ENCODE measurements at regions not wholly inside any gene's neighbourhood (a gene's known extent, or its start where the extent isn't known, plus 50 kb on each side); places are given as distances from the start of the nearest gene placed in this dataset.

DNA sequence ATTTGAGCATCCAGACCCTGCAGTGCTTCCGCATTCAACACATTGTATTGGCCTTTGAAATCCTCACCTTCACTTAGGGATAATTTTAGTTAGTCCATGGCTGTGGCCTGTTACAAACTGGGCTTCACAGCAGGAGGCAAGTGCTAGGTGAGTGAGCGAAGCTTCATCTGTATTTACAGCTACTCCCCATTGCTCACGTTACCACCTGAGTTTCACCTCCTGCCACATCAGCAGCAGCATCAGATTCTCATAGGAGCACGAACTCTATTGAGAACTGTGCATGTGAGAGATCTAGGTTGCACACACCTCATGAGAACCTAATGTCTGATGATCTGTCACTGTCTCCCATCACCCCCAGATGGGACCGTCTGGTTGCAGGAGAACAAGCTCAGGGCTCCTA is 222.1 kb upstream of the NR2F2 start:
- DNase-seq (ENCODE audit: low spot score): no peak
- Histone ChIP-seq H3K36me3 (no peaks in the 10 kb centered on the region), H3K4me1 (replicated peaks) (no peaks in the 10 kb centered on the region), H3K4me3 (no peak overlapping the region), H3K9me3 (no peaks in the 10 kb centered on the region), H3K27me3 (replicated peaks; ENCODE audit: insufficient read depth) (no peaks in the 10 kb centered on the region), H3K27ac (no peak overlapping the region)
- WGBS: 93% methylated on average over 5 of the region's 5 CpGs
- intact Hi-C loops (cut with DNase I): no loop called here
- TF ChIP-seq POLR2A (IDR thresholded peaks at IDR 0.05) (no peak), POLR2AphosphoS5 (IDR thresholded peaks at IDR 0.05) (no peak)
- TF ChIP-seq, protein P1, sequence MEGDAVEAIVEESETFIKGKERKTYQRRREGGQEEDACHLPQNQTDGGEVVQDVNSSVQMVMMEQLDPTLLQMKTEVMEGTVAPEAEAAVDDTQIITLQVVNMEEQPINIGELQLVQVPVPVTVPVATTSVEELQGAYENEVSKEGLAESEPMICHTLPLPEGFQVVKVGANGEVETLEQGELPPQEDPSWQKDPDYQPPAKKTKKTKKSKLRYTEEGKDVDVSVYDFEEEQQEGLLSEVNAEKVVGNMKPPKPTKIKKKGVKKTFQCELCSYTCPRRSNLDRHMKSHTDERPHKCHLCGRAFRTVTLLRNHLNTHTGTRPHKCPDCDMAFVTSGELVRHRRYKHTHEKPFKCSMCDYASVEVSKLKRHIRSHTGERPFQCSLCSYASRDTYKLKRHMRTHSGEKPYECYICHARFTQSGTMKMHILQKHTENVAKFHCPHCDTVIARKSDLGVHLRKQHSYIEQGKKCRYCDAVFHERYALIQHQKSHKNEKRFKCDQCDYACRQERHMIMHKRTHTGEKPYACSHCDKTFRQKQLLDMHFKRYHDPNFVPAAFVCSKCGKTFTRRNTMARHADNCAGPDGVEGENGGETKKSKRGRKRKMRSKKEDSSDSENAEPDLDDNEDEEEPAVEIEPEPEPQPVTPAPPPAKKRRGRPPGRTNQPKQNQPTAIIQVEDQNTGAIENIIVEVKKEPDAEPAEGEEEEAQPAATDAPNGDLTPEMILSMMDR (IDR thresholded peaks at IDR 0.05): no peak

DNA sequence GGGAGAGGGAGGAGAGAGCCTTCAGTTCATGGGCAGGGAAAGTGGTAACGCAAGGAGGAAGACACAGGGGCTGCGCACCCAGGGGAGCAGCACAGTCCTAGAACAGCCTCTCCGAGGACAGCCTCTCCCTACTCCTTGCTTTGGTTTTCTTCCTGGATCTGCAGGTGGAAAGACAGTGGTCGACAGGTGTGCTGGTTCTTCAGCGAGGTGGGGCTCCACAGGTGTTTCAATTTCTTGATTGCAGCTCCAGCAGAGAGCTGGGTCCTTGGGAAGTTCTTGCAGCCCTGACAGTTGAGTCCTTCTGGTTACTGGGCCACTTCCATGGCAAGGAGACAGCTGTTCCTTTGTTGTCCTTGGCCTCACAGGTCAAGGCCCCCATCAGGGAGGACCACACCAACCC is 220.7 kb upstream of the NR2F2 start:
- intact Hi-C loops (cut with DNase I): no loop called here
- TF ChIP-seq, protein P1 (IDR thresholded peaks at IDR 0.05): no peak
- TF ChIP-seq POLR2A (IDR thresholded peaks at IDR 0.05): no peak
- no peak for TF ChIP-seq POLR2AphosphoS5 (IDR thresholded peaks at IDR 0.05)
- no peaks in the 10 kb centered on the region for H3K9me3 ChIP-seq
- H3K4me1 ChIP-seq (replicated peaks): no peaks in the 10 kb centered on the region
- H3K4me3 ChIP-seq: no peak overlapping the region
- WGBS: 97% methylated on average over 5 of the region's 5 CpGs
- H3K36me3 ChIP-seq: no peaks in the 10 kb centered on the region
- no peak overlapping the region for H3K27ac ChIP-seq
- H3K27me3 ChIP-seq (replicated peaks; ENCODE audit: insufficient read depth): no peaks in the 10 kb centered on the region
- no peak for DNase-seq (ENCODE audit: low spot score)

DNA sequence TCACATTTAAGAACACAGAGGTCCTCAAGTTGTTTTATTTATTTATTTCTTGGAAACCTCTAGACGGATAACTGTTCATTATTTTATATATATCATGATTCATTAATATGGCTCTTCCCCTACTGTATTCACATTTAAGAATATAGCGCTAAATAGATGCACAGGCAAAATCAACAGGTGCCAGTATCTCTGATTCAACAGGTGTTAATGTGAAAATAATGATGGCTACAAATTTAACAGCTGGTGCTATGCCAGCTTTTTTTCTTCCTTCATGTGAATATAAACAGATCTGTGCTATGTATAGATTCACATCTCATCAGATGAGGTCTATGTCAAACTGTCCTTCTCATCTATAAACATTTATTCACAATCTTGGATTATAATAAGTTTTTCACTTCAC is 218.5 kb upstream of the NR2F2 start:
- DNase-seq (ENCODE audit: low spot score): no peak
- intact Hi-C loops (cut with DNase I): no loop called here
- Histone ChIP-seq H3K27ac (no peak overlapping the region), H3K4me1 (replicated peaks) (no peaks in the 10 kb centered on the region), H3K9me3 (no peaks in the 10 kb centered on the region), H3K4me3 (no peak overlapping the region), H3K27me3 (replicated peaks; ENCODE audit: insufficient read depth) (no peaks in the 10 kb centered on the region), H3K36me3 (no peaks in the 10 kb centered on the region)
- TF ChIP-seq POLR2AphosphoS5 (IDR thresholded peaks at IDR 0.05) (no peak), POLR2A (IDR thresholded peaks at IDR 0.05) (no peak)
- TF ChIP-seq, protein P1 (IDR thresholded peaks at IDR 0.05): no peak
- 93% methylated on average over 2 of the region's 2 CpGs for WGBS

DNA sequence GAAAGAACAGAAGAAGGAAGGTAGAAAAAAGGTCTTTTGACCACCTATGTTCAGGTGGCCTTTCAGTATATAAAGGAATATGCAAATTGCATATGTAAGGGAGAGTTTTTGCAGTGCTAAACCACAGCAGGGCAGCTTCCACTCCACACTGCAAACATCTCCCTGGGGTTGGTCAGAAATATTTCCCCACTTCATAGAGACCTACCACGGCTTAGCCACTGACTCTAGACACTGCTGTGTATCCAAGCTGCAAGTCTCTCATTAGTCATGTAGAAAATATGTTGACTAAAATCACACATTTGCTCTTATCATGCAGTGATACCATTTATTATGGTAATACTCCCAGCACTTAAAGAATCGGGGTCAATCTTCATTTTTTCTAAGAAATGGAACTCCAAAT is 214.9 kb upstream of the NR2F2 start:
- Histone ChIP-seq H3K27ac (no peak overlapping the region), H3K27me3 (replicated peaks; ENCODE audit: insufficient read depth) (no peaks in the 10 kb centered on the region), H3K4me3 (no peak overlapping the region), H3K4me1 (replicated peaks) (no peaks in the 10 kb centered on the region), H3K36me3 (no peaks in the 10 kb centered on the region), H3K9me3 (no peaks in the 10 kb centered on the region)
- intact Hi-C loops (cut with DNase I): no loop called here
- DNase-seq (ENCODE audit: low spot score): no peak
- TF ChIP-seq POLR2AphosphoS5 (IDR thresholded peaks at IDR 0.05) (no peak), POLR2A (IDR thresholded peaks at IDR 0.05) (no peak)
- WGBS: 71% methylated on average over 2 of the region's 2 CpGs

DNA sequence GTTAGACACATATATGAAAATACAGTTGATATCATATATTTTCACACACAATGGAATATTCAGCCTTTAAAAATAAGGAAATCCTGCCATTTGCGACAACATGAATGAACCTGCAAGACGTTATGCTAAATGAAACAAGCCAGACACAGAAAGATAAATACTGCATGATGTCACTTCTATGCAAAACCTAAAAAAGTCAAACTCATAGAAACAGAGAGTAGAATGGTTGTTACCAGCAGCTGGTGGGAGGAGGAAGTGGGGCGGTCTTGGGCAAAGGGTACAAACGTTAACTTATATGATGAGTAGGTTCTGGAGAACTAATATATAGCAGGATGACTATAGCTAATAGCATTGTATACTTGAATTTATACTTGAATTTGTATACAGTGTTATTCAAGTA is 213.2 kb upstream of the NR2F2 start:
- H3K36me3 ChIP-seq: no peaks in the 10 kb centered on the region
- H3K4me1 ChIP-seq (replicated peaks): no peaks in the 10 kb centered on the region
- TF ChIP-seq, protein P1 (IDR thresholded peaks at IDR 0.05): no peak
- TF ChIP-seq POLR2AphosphoS5 (IDR thresholded peaks at IDR 0.05) (no peak), POLR2A (IDR thresholded peaks at IDR 0.05) (no peak)
- intact Hi-C loops (cut with DNase I): no loop called here
- no peak overlapping the region for H3K27ac ChIP-seq
- WGBS: 52% methylated on average over 4 of the region's 4 CpGs
- no peaks in the 10 kb centered on the region for H3K27me3 ChIP-seq (replicated peaks; ENCODE audit: insufficient read depth)
- H3K4me3 ChIP-seq: no peak overlapping the region
- H3K9me3 ChIP-seq: no peaks in the 10 kb centered on the region
- no peak for DNase-seq (ENCODE audit: low spot score)
